ENCODE measurements at regions not wholly inside any gene's neighbourhood (a gene's known extent, or its start where the extent isn't known, plus 50 kb on each side); places are given as distances from the start of the nearest gene placed in this dataset.

GRCh38 chr5:56345352-56345751, 112.2 kb upstream of the ANKRD55 start:
- DNase-seq (ENCODE audit: low read depth in 2 of 2), result no peak
- peaks cover 11% of the 10 kb centered on the region for H3K4me1 ChIP-seq (ENCODE audit: control insufficient read depth, extremely low read depth, insufficient read depth, low read length)
- TF ChIP-seq EZH2 (IDR thresholded peaks at IDR 0.05; ENCODE audit: low read length, missing control alignments), result no peak
- no peak for TF ChIP-seq CTCF (conservative IDR thresholded peaks at IDR 0.05 in 1 of 2, IDR thresholded peaks at IDR 0.05 in 1 of 2; ENCODE audit: low read depth in 1 of 2, low read length in 2 of 2)

DNA sequence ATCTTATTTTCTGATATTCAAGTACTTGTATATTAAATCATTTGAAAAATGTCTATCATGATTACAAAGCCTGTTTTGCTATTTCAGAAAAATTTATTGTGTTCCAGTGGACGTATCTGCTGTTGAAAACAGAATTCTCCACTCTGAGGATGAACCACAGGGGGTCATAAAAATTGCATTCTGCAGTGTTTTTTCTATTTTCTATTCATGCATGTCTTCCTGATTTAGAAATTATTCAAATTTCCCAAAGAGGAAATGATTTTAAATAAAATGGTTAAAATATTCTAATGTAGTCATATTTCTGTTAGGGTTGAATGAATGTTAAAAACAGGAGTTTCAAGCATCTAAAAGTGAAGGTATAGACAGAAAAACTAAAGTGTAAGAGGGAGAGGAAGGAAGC, 111.5 kb upstream of the ANKRD55 start:
- Histone ChIP-seq H3K27me3 (ENCODE audit: control insufficient read depth, insufficient read depth, low read length) (no peaks in the 10 kb centered on the region), H4K20me1 (ENCODE audit: control insufficient read depth, extremely low read depth, insufficient read depth, low read length) (no peaks in the 10 kb centered on the region), H3K27ac (ENCODE audit: insufficient read depth, low read length) (no peak overlapping the region), H3K9me3 (ENCODE audit: control insufficient read depth, insufficient read depth, low read depth, low read length) (no peaks in the 10 kb centered on the region), H3K4me3 (replicated peaks in 1 of 4; ENCODE audit: control extremely low read depth in 1 of 4, insufficient read depth in 1 of 4, low read depth in 3 of 4, low read length in 4 of 4) (no peak overlapping the region), H3K4me1 (ENCODE audit: control insufficient read depth, extremely low read depth, insufficient read depth, low read length) (peaks cover 3% of the 10 kb centered on the region), H3K36me3 (ENCODE audit: control insufficient read depth, insufficient read depth, low read length) (no peaks in the 10 kb centered on the region), H3K79me2 (ENCODE audit: control insufficient read depth, insufficient read depth, low read length) (no peaks in the 10 kb centered on the region), H3K4me2 (ENCODE audit: extremely low read depth, insufficient read depth, low read length) (no peak overlapping the region), H2AFZ (ENCODE audit: low read length) (no peak overlapping the region), H3K9ac (ENCODE audit: insufficient read depth, low read length) (no peak overlapping the region)
- DNase-seq (ENCODE audit: low read depth in 2 of 2), result no peak
- TF ChIP-seq CTCF (conservative IDR thresholded peaks at IDR 0.05 in 1 of 2, IDR thresholded peaks at IDR 0.05 in 1 of 2; ENCODE audit: low read depth in 1 of 2, low read length in 2 of 2) (no peak), EZH2 (IDR thresholded peaks at IDR 0.05; ENCODE audit: low read length, missing control alignments) (no peak)

More at GRCh38 chr5:56345352-56345751, 112.2 kb upstream of the ANKRD55 start:
- Histone ChIP-seq H2AFZ (ENCODE audit: low read length) (no peak overlapping the region), H3K9ac (ENCODE audit: insufficient read depth, low read length) (no peak overlapping the region), H3K27ac (ENCODE audit: insufficient read depth, low read length) (no peak overlapping the region), H3K4me3 (replicated peaks in 1 of 4; ENCODE audit: control extremely low read depth in 1 of 4, insufficient read depth in 1 of 4, low read depth in 3 of 4, low read length in 4 of 4) (no peak overlapping the region), H3K36me3 (ENCODE audit: control insufficient read depth, insufficient read depth, low read length) (no peaks in the 10 kb centered on the region), H3K79me2 (ENCODE audit: control insufficient read depth, insufficient read depth, low read length) (no peaks in the 10 kb centered on the region), H3K4me2 (ENCODE audit: extremely low read depth, insufficient read depth, low read length) (no peak overlapping the region), H3K9me3 (ENCODE audit: control insufficient read depth, insufficient read depth, low read depth, low read length) (no peaks in the 10 kb centered on the region), H4K20me1 (ENCODE audit: control insufficient read depth, extremely low read depth, insufficient read depth, low read length) (no peaks in the 10 kb centered on the region), H3K27me3 (ENCODE audit: control insufficient read depth, insufficient read depth, low read length) (no peaks in the 10 kb centered on the region)

DNA sequence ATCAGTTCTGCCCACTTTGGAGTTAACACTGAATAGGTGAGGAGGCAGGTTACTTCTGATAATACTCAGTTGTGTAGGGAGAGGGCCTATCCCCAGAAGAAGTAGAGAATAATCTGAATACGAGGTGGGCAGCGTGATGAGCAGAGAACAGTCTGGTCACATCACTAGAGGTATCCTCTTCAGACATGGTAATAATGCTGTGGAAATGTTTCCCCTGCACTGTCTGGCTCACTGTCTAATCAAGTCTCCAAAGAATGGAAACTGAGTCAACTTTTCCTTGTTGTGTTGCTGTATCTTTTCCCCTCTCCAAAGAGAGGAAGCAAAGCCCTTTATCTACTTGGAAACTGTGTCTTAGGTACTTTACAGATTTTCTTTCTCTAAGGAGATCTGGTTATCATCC, 110.9 kb upstream of the ANKRD55 start:
- H4K20me1 ChIP-seq (ENCODE audit: control insufficient read depth, extremely low read depth, insufficient read depth, low read length), result no peaks in the 10 kb centered on the region
- H3K4me3 ChIP-seq (replicated peaks in 1 of 4; ENCODE audit: control extremely low read depth in 1 of 4, insufficient read depth in 1 of 4, low read depth in 3 of 4, low read length in 4 of 4), result no peak overlapping the region
- H3K4me1 ChIP-seq (ENCODE audit: control insufficient read depth, extremely low read depth, insufficient read depth, low read length), result peaks cover 2% of the 10 kb centered on the region
- no peaks in the 10 kb centered on the region for H3K27me3 ChIP-seq (ENCODE audit: control insufficient read depth, insufficient read depth, low read length)
- H3K9ac ChIP-seq (ENCODE audit: insufficient read depth, low read length), result no peak overlapping the region
- no peak overlapping the region for H3K27ac ChIP-seq (ENCODE audit: insufficient read depth, low read length)
- H3K9me3 ChIP-seq (ENCODE audit: control insufficient read depth, insufficient read depth, low read depth, low read length), result no peaks in the 10 kb centered on the region
- DNase-seq (ENCODE audit: low read depth in 2 of 2), result no peak
- no peaks in the 10 kb centered on the region for H3K79me2 ChIP-seq (ENCODE audit: control insufficient read depth, insufficient read depth, low read length)
- no peaks in the 10 kb centered on the region for H3K36me3 ChIP-seq (ENCODE audit: control insufficient read depth, insufficient read depth, low read length)
- H3K4me2 ChIP-seq (ENCODE audit: extremely low read depth, insufficient read depth, low read length), result no peak overlapping the region
- no peak overlapping the region for H2AFZ ChIP-seq (ENCODE audit: low read length)
- TF ChIP-seq CTCF (conservative IDR thresholded peaks at IDR 0.05 in 1 of 2, IDR thresholded peaks at IDR 0.05 in 1 of 2; ENCODE audit: low read depth in 1 of 2, low read length in 2 of 2) (no peak), EZH2 (IDR thresholded peaks at IDR 0.05; ENCODE audit: low read length, missing control alignments) (no peak)

Data from fibroblast of lung (primary cell).